Fibroblast of lung (primary cell): ENCODE measurements at regions not wholly inside any gene's neighbourhood (a gene's known extent, or its start where the extent isn't known, plus 50 kb on each side); places are given as distances from the start of the nearest gene placed in this dataset.

ENCODE experiments used
- EZH2 ChIP-seq: IDR thresholded peaks from 2 replicates; pipeline ENCODE4 v1.5.1; 2012; ENCODE audit warnings: low read length, control low read depth, mild to moderate bottlenecking; ENCODE audit errors: missing control alignments
- TF ChIP-seq, protein P1 (sequence below), 2 donors: IDR thresholded peaks in 1 of 2; conservative IDR thresholded peaks in 1 of 2; 1 replicate in 1 of 2; 2 replicates in 1 of 2; pipeline ENCODE4 v1.5.1; 2011 to 2012; ENCODE audit warnings: low read length in 2 of 2, control low read depth in 1 of 2, inconsistent platforms in 1 of 2, low read depth in 1 of 2, mild to moderate bottlenecking in 1 of 2

DNA sequence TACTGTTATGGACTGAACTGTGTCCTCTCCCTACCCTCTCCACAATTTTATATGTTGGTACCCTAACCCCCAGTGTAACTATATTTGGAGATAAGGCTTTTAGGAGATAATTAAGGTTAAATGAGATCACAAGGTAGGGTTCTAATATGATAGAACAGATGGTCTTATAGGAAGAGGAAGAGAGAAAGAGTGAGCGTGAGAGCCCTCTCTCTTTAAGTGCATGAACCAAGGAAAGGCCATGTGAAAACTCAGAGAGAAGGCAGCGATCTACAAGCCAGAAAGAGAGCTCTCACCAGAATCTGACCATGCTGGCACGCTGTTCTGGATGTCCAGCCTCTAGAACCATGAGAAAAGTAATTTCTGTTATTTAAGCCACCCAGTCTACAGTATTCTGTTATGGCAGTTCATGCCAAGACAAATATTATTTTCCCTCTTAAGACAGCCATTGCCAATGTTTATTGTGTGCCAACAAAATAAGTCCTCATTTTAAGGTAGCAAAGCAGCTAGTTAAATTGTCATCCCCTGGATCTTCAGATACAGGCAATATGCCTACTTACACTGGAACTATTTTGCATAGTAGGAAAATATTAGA is 336.2 kb downstream of the MID1IP1 start:
- TF ChIP-seq, protein P1, sequence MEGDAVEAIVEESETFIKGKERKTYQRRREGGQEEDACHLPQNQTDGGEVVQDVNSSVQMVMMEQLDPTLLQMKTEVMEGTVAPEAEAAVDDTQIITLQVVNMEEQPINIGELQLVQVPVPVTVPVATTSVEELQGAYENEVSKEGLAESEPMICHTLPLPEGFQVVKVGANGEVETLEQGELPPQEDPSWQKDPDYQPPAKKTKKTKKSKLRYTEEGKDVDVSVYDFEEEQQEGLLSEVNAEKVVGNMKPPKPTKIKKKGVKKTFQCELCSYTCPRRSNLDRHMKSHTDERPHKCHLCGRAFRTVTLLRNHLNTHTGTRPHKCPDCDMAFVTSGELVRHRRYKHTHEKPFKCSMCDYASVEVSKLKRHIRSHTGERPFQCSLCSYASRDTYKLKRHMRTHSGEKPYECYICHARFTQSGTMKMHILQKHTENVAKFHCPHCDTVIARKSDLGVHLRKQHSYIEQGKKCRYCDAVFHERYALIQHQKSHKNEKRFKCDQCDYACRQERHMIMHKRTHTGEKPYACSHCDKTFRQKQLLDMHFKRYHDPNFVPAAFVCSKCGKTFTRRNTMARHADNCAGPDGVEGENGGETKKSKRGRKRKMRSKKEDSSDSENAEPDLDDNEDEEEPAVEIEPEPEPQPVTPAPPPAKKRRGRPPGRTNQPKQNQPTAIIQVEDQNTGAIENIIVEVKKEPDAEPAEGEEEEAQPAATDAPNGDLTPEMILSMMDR (conservative IDR thresholded peaks at IDR 0.05 in 1 of 2, IDR thresholded peaks at IDR 0.05 in 1 of 2; ENCODE audit: low read depth in 1 of 2, low read length in 2 of 2): no peak
- no peak for TF ChIP-seq EZH2
